Suprapubic skin (tissue), 4 donors: ENCODE measurements at regions not wholly inside any gene's neighbourhood (a gene's known extent, or its start where the extent isn't known, plus 50 kb on each side); places are given as distances from the start of the nearest gene placed in this dataset.
A peak's percentile ranks its signal among the peaks of the same experiment; 100 is the strongest.
"Not testable (repeated sequence)": the region's sequence is repeated elsewhere in the genome, so short reads cannot be mapped to it uniquely, and the experiment has no call there.

Experiments
- DNase-seq, 2 donors: peaks; one replicate each; pipeline ENCODE4 v3.0.0-alpha.2; 2019; ENCODE audit warnings: low spot score in 2 of 2
- H3K27ac ChIP-seq: fragments of 200-600 bp; sonication (generic); one replicate; pipeline ENCODE4 v1.5.1; 2019
- H3K27me3 ChIP-seq: fragments of 200-600 bp; sonication (generic); one replicate; pipeline ENCODE4 v1.5.1; 2019
- H3K36me3 ChIP-seq: fragments of 200-600 bp; sonication (generic); one replicate; pipeline ENCODE4 v1.5.1; 2019
- H3K4me1 ChIP-seq: fragments of 200-600 bp; sonication (generic); one replicate; pipeline ENCODE4 v1.5.1; 2019
- H3K4me3 ChIP-seq: fragments of 200-600 bp; sonication (generic); one replicate; pipeline ENCODE4 v1.5.1; 2019; ENCODE audit warnings: mild to moderate bottlenecking
- H3K9me3 ChIP-seq: fragments of 200-600 bp; sonication (generic); one replicate; pipeline ENCODE4 v1.5.1; 2019
- CTCF ChIP-seq, 2 donors: fragments of 200-600 bp in 1 of 2; fragments of 450-650 bp in 1 of 2; sonication (generic) in 1 of 2; IDR thresholded peaks; one replicate each; pipeline ENCODE4 v1.5.1; 2016 to 2019; ENCODE audit warnings: antibody characterized with exemption in 2 of 2, mild to moderate bottlenecking in 1 of 2, moderate library complexity in 1 of 2
- EP300 ChIP-seq: sonication (generic); formaldehyde crosslinking; IDR thresholded peaks from one replicate; pipeline ENCODE4 v1.6.1; 2017; ENCODE audit warnings: antibody characterized with exemption
- POLR2A ChIP-seq, 2 donors: fragments of 450-650 bp; IDR thresholded peaks; one replicate each; pipeline ENCODE4 v1.6.1; 2017; ENCODE audit warnings: antibody characterized with exemption in 2 of 2, mild to moderate bottlenecking in 2 of 2, moderate library complexity in 2 of 2
- POLR2AphosphoS5 ChIP-seq, 3 donors: sonication (generic); formaldehyde crosslinking; IDR thresholded peaks; one replicate each; pipeline ENCODE4 v1.6.1; 2017; ENCODE audit warnings: antibody characterized with exemption in 3 of 3
- WGBS: methylation state at CpG from one replicate; pipeline ENCODE4 v1.1.5; 2018; 5-methylcytosine and 5-hydroxymethylcytosine counted together

GRCh38 chr3:152587861-152588260 is 247.1 kb upstream of the P2RY1 start:
- no peak for DNase-seq
- no peaks in the 10 kb centered on the region for H3K9me3 ChIP-seq
- H3K27me3 ChIP-seq: no peaks in the 10 kb centered on the region
- no peak overlapping the region for H3K27ac ChIP-seq
- TF ChIP-seq POLR2AphosphoS5 (IDR thresholded peaks at IDR 0.05) (no peak), EP300 (no peak), POLR2A (IDR thresholded peaks at IDR 0.05) (no peak), CTCF (IDR thresholded peaks at IDR 0.05) (no peak)
- no peak overlapping the region for H3K4me3 ChIP-seq
- H3K4me1 ChIP-seq: peaks cover 4% of the 10 kb centered on the region
- 88% methylated on average over 1 of the region's 1 CpG for WGBS
- no peaks in the 10 kb centered on the region for H3K36me3 ChIP-seq

- no peak overlapping the region for H3K4me3 ChIP-seq
- H3K27me3 ChIP-seq: no peaks in the 10 kb centered on the region
- no peak for DNase-seq
- H3K4me1 ChIP-seq: no peaks in the 10 kb centered on the region
- no peaks in the 10 kb centered on the region for H3K9me3 ChIP-seq
- no peak for TF ChIP-seq EP300
- no peak for TF ChIP-seq POLR2AphosphoS5 (IDR thresholded peaks at IDR 0.05)
- no peak for TF ChIP-seq POLR2A (IDR thresholded peaks at IDR 0.05)
- no peak for TF ChIP-seq CTCF (IDR thresholded peaks at IDR 0.05)
- WGBS: 58% methylated on average over 2 of the region's 2 CpGs
- no peak overlapping the region for H3K27ac ChIP-seq
- H3K36me3 ChIP-seq: no peaks in the 10 kb centered on the region
These were observed 245.3 kb upstream of the P2RY1 start for GRCh38 chr3:152589644-152590043.

- no peak for DNase-seq
- H3K27me3 ChIP-seq: no peaks in the 10 kb centered on the region
- H3K4me1 ChIP-seq: peaks cover 11% of the 10 kb centered on the region
- no peak for TF ChIP-seq CTCF (IDR thresholded peaks at IDR 0.05)
- no peak for TF ChIP-seq POLR2AphosphoS5 (IDR thresholded peaks at IDR 0.05)
- TF ChIP-seq POLR2A (IDR thresholded peaks at IDR 0.05): no peak
- 86% methylated on average over 2 of the region's 2 CpGs for WGBS
- no peak overlapping the region for H3K4me3 ChIP-seq
- H3K27ac ChIP-seq: no peak overlapping the region
- H3K36me3 ChIP-seq: no peaks in the 10 kb centered on the region
- no peaks in the 10 kb centered on the region for H3K9me3 ChIP-seq
These were observed 243.4 kb upstream of the P2RY1 start for GRCh38 chr3:152591515-152591914.

GRCh38 chr3:152593242-152593641 is 241.7 kb upstream of the P2RY1 start:
- no peak overlapping the region for H3K27ac ChIP-seq
- no peak for DNase-seq
- no peak for TF ChIP-seq EP300
- TF ChIP-seq CTCF (IDR thresholded peaks at IDR 0.05): no peak
- TF ChIP-seq POLR2AphosphoS5 (IDR thresholded peaks at IDR 0.05): no peak
- no peak for TF ChIP-seq POLR2A (IDR thresholded peaks at IDR 0.05)

GRCh38 chr3:152595975-152596821 is 238.7 kb upstream of the P2RY1 start:
- Histone ChIP-seq H3K4me3 (peak overlapping the region; percentile 1), H3K4me1 (peaks cover 20% of the 10 kb centered on the region), H3K9me3 (no peaks in the 10 kb centered on the region), H3K36me3 (no peaks in the 10 kb centered on the region), H3K27ac (peak overlapping the region; percentile 65), H3K27me3 (no peaks in the 10 kb centered on the region)
- TF ChIP-seq POLR2AphosphoS5 (IDR thresholded peaks at IDR 0.05): no peak
- WGBS: 33% methylated on average over 4 of the region's 4 CpGs
- no peak for DNase-seq

More at GRCh38 chr3:152593242-152593641, 241.7 kb upstream of the P2RY1 start:
- H3K4me1 ChIP-seq: peaks cover 20% of the 10 kb centered on the region
- no peaks in the 10 kb centered on the region for H3K36me3 ChIP-seq
- H3K4me3 ChIP-seq: no peak overlapping the region
- no peaks in the 10 kb centered on the region for H3K9me3 ChIP-seq
- H3K27me3 ChIP-seq: no peaks in the 10 kb centered on the region

GRCh38 chr3:152596832-152597231 is 238.1 kb upstream of the P2RY1 start:
- not testable (repeated sequence) for H3K36me3 ChIP-seq, H3K27me3 ChIP-seq, DNase-seq, H3K9me3 ChIP-seq, H3K4me3 ChIP-seq
- 82% methylated on average over 1 of the region's 1 CpG for WGBS
- H3K27ac ChIP-seq: peak overlapping the region; percentile 65
- H3K4me1 ChIP-seq: peaks cover 20% of the 10 kb centered on the region
